GM21619 (cell line): ENCODE measurements at regions not wholly inside any gene's neighbourhood (a gene's known extent, or its start where the extent isn't known, plus 50 kb on each side); places are given as distances from the start of the nearest gene placed in this dataset.

Experiments
- ATAC-seq: cut with Tn5 transposase; IDR thresholded peaks from one replicate; pipeline ENCODE4 v1.9.1; 2021; ENCODE audit not compliant: unreplicated experiment

DNA sequence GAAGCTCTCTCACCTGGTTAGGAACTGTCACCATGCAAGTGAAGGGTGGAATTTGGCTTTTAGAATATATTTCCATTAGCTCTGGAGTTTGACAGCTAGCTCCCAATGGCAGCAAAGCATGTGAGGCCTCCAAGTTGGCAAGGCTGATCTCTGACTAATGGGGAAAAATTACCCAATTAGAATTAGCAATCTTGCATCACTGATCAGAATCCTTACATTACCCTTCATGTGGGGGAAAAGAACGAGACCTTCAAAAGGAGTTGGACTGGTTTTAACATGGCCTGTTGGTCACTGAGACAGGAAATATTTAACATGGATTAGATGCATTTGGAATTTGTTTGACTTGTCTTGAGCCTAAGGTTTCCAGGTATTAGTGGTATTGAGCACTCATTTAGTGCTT lies 192.3 kb upstream of the GDNF start:
- no peak for ATAC-seq

DNA sequence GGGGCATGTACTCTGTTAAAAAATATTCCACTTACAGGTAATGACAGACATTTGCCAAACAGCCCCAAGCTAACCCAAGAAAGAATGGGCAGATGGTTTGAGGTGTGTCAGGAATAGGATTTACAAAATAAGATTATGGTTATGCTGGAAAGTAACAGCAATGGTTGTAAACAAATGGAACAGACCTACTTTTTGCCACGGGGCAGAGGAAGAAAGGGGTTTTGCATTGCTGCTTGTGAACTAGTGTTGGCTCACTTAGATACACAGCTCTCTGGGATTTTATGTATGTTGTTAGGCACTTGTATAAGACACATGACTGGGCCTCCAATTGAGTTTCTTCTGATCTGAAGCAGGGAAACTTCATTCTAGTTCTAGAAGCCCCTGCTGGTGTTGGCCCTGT lies 191.5 kb upstream of the GDNF start:
- no peak for ATAC-seq

DNA sequence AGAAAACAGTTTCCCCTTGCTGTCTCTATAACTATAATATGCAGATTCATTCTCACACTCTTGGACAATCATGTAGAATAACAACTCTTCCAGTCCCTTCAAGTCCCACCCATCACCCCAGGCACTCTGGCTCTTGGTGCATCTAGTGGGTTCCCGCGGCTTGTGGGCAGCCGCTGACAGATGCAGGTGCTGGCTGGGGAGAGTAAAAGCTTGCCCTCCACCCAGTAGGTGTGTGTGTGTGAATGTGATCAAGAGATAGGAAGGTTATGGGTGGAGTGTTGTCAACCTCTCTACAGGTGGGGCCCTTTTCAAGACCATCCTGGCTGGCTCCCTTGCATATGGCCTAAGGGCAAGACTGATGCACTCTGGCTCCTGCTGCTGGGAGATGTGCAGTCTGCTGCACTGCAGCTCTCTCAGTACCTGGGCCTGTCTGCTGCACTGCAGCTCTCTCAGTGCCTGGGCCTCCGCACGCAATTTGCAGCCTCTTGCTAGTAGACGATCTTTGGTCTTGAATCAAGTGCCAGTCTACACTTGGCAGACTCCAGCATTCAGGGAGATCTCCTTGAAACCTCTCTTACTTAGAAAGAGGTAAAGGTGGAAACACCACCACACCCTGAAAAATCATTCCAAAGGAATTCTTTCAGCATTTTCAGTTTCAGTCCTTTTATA lies 189.7 kb upstream of the GDNF start:
- no peak for ATAC-seq

DNA sequence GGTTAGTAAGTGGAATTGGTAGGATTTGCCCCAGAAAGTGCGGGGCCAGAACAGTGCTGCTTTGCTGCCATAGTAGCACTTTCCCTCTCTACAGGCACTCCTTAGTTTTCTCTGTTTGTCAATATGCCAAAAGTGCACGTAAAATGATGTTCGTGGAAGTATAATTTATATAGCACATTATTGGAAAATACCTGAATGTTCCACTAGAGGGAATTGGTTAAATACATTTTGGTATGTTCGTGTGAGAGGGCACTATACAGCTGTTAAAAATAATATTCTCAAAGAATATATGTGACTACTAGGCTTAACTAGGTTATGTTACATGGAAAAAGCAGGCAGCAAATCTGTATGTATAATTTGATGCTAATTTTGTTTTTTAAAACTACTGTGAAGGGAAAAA lies 184.0 kb upstream of the GDNF start:
- no peak for ATAC-seq

DNA sequence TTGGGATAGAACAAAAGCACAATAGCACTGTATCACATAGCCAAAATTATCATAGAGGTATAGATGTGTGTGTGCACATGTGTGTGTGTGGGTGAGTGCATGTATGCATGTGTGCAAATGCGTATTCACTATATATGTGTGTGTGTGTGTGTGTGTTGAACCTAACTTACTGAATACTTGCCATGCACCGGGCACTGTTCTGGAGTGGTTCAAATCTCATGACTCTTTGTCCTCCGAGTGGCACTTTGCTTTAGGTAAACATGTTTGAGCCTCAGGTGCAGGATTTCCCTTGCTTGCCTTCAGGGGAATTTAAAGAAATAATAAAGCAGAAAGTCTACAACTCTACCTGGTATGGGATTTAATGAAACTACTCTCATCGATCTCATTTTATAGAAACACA lies 183.5 kb upstream of the GDNF start:
- ATAC-seq = no peak

DNA sequence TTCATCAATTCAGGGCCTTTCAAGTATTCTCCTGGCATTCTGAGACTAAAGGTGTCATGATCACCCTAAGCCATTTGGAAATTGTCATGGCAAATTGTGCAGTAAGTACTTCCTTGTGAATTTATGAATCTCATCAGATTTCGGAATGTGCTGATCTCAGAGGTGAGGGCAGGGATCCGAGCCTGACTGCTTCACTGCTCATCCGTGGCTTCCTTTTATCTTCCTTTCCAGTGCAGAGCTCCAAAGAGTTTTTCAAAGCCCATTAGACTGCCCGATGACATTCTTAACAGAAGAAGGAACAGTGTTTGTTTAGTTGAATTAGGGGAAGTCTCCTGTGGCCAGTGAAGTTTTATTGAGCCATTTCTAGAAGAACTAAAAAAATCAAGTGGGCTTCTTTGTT lies 182.8 kb upstream of the GDNF start:
- no peak for ATAC-seq

DNA sequence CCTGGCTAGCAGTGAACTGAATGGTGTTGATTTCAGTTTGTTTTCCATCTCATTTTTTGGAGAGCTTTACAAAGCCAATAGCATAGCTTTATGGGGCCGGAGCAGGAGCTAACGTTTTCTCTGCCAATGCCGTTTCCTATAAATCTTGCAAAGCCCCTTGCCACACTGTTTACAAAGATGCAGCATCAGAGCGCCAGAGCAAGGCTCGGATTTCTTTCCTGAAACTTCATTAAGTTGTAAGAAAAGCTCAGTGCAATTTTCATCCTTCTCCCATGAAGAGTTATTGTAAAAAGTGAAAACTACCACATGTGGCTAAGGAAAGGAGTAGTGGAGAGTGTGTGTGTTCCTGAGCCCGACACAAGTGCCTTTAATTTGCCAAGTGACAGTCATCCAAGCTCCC lies 178.2 kb upstream of the GDNF start:
- ATAC-seq = no peak

DNA sequence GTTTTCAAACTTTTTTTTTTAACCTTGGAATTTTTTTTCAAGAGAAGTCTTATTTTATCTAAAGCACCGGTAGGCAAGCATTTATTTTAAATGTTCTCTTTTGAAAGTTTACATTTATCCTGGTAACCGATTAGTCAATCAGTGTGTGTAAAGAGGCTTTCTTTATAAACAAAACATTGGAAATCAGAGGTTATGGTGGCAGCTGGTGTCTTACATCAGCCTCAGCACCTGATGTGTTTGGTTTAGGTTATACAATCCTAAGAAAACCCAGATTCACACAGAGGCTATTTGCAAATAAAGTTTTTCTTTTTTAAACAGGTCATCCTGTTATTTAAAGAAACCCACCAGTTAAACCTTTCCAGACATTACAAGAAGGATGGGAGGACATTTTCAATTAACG lies 173.3 kb upstream of the GDNF start:
- ATAC-seq = no peak

DNA sequence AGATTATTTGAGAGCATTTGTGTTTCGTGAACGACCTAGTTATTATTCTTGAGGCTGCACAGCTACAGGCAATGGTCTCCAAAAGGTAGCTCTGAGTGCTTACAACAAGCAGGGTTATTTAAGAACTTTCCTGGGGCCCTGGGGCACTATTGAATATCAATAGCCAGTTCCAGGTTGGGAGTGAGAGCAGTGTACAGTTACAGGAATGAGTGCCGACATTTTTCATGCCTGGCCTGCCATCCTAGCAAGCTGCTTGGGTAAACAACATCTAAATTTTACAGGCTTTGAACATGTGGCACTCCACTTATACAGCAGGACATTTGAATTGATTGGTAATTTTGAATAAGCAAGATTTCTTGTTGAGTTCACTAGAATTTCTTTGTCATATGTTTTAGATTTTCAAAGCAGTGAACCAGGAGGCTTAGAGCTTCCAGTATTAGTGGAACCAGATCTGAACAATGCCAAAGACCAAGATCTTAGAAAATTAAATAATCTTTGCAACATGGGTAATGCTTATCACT lies 171.9 kb upstream of the GDNF start:
- no peak for ATAC-seq

DNA sequence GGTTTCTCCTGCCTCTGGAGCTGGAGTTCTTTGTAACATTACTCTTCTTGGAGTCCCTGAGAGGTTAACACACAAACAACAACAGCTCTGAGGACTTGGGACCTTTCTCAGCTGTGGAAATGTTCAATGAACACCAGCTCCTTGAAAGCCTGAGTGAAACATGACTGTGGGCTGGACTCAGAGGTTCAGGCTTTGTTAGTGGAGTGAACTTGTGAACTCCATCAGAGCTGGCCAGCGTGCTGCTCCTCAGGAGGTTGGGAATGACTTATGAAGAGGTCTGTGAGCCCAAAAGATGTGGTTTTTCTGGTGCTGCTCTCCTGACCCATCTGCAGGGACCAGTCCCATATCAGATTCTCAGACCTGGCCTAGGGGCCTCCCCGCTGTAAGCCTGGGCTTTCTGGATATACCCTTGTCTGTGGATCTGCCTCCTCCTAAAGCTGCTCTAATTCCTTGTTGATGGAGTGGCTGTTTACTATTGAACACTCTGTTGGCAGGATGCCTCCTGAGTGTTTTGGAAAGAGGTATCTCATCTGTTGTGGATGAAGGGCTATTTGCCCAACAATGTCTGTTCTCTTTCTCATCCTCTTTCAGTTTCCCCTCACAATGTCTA lies 170.0 kb upstream of the GDNF start:
- ATAC-seq = no peak

DNA sequence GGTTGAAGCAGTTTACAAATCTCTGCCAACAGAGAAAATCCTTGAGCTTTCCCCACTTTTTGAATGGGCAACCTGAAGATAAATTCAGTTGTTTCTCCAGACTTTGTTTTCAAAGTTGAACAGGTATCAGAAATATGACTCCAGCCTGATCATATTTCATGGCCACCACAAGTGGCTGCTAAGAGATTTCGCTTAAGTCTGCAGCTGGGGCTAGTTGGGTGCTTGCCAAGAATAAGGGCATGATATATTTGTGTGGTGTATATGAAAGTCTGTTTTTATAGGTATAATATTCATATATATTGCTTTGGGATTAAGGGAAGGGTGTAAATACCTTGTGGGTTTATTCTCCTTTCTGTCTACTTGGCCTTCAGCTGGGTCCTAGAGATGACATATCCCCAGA lies 168.4 kb upstream of the GDNF start:
- no peak for ATAC-seq

DNA sequence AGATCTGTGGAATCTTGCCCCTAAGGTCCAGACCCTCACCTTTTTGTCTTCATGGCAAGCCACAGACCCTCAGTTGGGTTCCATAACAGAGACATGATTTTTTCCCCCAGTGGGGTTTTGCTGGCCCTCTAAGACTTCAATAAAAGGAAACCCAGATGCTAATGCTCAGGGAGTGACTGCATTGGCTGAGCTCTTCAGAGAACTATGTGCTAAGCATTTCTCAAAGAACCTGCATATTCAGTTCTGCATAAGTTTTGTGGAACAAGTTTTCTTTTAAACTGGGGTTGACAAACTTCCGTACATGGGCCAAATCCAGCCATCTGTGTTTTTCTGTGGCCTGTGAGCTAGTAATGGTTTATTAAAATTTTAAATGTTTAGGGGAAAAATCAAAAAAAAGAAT lies 159.8 kb upstream of the GDNF start:
- no peak for ATAC-seq

DNA sequence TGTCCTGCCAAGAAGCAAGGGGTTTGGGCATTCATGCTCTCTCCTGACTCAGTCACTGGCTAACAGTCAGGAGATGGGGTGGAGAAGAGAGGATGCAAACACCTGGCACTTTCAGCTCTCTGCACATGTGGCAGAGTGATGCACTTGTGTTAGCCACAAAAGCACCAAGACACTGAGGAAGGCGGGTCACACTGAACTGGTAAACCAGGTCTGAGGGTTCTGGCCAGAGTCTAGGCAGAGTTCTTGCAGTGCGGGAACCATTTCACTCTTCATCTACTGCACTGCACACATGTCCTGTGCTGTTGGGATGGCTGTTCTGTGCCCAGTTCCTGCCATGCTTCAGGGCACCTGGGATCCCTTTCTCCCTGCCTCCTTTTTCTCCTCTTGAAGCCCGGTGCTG lies 157.1 kb upstream of the GDNF start:
- no peak for ATAC-seq

DNA sequence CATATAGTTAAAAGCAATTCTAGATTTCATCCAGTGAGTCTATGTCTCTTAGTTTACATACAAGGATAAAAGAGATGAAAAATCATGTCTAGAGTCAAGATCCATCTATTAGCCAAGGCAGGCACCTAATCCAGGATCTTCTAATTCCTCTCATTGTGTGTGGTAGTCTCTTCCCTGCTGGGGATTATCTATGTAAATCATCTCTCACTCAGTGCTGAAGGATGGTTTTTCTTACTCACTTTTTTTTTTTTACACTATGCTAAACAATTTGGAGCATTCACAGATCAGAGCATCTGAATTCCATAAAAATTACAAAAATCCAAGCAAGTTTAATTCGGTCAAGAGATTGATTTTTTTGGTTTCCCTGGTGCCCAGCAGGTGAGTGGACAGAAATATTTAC lies 154.9 kb upstream of the GDNF start:
- ATAC-seq = no peak

DNA sequence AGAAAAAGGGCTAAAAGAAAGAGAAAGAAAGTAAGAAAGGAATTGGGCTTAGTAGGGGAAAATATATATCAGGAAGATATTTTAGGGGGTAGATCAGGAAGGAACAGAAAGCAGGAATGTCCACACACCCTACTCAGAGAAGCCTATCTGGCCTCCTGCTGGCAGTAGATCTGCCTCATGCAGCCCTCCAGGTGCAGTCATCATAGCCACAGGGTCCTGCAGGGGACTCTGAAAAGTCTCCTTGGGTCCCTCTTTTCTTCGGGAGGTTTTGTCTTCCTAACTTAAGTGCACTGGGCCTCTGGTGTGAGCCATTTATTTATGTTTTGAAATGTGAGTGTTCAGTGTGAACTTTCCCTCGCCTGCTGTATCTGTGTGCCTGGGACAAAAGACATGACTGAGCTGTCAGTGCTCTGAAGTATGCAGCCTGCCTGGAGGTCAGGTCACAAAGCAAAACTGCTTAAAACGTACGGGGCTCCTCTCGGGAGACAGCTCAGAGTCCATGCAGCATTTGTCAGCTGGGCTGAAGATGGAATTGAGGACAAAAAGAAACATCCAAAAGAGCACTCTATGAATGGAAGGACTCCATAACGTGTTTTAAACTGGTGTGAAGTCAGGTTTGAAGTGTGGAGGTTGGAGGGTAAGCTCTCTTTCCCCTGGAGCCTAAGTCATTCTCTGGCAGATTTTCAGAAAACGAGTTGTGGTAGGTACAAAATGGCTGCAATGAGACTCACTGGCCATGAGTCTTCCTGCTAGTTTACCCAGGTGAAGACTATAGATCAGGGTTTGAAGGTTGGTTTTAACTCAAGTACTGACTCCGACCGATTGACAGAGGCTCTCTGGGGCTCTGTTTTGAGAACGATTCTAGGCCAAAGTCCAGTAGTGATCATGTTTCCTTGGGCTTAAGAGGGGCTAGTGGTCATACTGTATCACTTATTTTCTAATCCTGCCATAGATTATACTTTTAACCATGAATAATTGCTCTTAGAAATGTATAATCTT lies 151.8 kb upstream of the GDNF start:
- no peak for ATAC-seq

DNA sequence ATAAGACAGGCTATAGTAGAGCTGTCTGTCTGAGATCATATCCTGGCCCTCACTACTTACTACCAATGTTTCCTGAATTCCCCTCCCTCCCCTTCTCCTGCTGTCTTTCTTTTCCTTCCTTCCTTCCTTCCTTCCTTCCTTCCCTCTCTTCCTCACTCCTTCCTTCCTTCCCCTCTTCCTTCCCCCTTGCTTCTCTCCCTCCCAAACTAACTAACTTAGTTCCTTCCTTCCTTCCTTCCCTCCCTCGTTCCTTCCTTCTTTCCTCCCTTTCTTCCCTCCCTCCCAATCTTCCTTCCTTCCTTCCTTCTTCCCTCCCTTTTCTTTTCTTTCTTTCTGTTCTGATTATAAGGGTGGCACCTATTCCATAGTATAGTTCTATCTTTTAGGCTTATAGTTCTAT lies 150.0 kb upstream of the GDNF start:
- no peak for ATAC-seq

DNA sequence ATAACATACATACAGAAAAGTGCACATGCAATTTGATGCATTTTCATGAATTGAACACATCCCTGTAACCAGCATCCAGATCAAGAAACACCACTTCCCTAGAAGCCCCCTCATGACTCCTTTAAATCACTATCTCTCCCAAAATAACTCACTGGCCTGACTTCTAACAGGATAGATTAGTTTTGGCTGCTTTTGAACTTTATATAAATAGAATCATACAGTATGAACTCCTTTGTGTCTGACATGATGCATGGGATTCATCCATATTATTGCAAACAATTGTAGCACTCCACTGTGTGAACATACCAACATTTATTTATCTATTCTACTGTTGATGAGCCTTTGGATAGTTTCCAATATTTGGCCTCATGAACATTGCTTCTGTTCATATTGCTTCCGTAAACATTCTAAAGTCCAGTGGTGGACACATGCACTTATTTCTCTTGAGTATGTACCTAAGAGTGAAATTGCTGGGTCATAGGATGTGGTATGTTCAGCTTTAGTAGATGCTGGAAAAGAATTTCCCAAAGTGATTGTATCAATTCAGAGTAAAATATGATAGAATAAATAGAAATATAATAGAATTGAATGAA lies 148.7 kb upstream of the GDNF start:
- ATAC-seq = no peak

DNA sequence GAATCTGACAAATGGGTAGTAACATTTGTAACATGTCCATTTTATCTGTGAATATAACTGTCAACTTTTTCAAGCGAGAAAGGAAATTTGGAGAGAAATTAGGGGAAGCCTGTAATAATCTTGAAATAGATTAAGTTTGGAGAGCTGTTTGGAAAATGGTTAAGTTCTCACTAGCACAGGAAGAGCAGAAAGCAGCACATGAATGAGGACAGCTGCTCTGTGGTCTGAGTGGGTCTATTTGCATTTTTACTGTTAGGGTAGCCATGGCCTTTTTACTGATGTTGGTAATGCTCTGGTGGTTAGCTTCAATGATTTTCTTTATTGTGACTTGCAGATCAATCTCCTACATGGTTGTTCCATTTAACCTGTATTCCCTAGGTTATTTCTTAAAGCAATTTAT lies 144.5 kb upstream of the GDNF start:
- ATAC-seq = no peak

DNA sequence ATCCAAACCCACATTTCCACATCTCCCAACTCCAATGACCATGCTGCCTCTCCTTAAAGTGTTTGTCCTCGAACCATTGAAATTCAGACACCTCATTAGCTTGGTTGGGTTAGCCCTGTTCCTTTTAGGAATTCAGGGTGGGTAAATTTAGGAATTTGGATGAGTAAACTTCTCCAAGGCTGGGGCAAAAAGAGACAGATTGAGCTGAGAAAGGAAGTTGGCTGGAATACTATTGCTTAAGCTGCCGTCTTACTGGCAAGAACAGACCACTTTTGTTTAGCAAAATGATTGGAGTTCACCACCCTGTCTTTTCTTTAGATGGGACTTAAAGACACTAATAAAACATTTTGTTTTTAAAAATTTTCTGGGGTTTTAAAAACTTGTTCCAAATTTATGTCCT lies 143.6 kb upstream of the GDNF start:
- ATAC-seq = no peak

DNA sequence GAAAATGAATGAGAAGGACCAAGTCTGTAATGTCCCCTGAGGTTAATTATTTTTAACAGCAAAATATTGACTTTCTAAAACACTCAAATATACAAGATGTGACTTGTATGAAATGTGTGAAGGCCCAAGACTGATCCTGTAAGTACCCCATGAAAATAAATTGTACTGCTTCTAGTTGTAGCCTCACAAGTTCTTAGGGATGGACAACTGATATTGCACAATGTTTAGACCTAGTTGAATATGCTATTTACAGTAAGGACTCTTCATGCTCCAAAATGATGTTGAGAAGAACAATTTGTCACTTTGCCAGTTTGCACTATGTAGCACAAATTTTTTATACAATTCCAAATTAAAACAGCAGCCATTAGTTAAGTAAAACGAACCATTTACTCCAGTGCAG lies 139.7 kb upstream of the GDNF start:
- ATAC-seq = no peak

DNA sequence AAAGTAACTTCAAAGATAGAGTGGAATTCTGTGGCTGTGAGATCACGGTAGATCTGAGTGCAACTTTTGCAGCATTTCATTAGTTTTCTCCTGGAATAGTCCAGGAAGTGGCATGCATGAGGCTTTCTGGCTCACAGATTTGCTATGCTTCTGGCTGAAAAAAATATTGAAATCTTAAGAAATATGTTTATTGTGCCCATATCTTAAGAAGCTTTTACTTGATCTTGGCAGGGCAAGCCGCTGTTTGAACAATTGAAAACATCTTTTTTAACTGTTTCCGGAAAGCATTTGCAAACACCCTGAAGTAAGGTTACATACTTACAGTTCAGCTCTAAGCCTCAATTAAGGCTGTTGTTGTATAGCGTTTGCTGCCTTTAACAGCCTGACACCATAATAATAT lies 135.7 kb upstream of the GDNF start:
- no peak for ATAC-seq
